IPS-18c (cell line): ENCODE measurements at regions not wholly inside any gene's neighbourhood (a gene's known extent, or its start where the extent isn't known, plus 50 kb on each side); places are given as distances from the start of the nearest gene placed in this dataset.

Experiments used
- H3K4me3 ChIP-seq: 2 replicates; pipeline ENCODE4 v1.7.0; 2013; ENCODE audit warnings: low read depth, mild to moderate bottlenecking, low read length, moderate library complexity; ENCODE audit not compliant: insufficient read depth
- H3K9me3 ChIP-seq: one replicate; pipeline ENCODE4 v1.6.1; 2013; ENCODE audit warnings: mild to moderate bottlenecking, low read length, moderate library complexity; ENCODE audit not compliant: control insufficient read depth, insufficient read depth

- Histone ChIP-seq H3K4me3 (no peak overlapping the region), H3K9me3 (peaks cover 2% of the 10 kb centered on the region)
Observed at GRCh38 chr3:194271460-194272035, 79.6 kb downstream of the CPN2 start.

- no peak overlapping the region for H3K4me3 ChIP-seq
- peaks cover 2% of the 10 kb centered on the region for H3K9me3 ChIP-seq
Observed at GRCh38 chr3:194272221-194272620, 78.9 kb downstream of the CPN2 start.

DNA sequence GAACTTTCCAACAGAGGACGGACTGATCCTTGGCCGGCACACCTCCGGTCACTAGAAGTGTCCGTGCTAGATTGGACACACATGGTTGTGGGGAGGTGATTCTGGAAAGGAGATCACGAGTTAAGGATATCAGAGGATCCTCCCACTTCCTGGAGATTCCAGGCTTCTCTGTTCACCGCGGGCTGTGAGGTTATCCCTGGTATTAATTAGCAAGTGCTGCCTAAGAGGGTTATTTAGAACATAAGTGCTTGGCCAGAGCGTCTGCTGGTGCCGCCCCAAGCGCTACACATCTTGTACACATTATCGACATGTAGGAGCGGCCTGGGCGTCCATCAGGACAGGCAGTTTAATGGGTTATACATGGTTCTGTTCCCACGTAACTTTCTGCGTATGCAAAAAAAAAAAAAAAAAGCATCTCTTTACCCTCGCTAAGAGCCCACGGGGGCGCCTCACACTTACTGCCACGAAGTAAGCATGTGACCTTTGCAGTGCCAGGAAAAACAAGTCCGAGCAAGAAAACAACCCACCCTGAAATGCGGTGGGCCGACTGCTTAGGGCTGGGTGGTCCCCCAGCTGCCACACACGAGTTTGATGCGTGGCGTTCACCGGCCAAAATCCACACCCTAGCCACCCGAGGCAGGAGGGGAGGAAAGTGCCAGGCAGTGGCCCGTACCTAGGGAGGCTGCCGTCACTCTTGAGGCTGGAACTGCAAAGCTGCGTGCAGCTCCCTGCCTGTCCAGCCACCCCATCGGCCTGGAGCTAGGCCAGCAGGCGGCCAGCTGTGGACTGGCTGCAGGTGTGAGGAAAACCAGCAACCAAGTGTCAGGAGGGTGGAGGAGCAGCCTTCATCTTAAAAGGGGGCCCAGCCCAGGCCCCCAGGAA lies 78.0 kb downstream of the CPN2 start:
- H3K4me3 ChIP-seq = no peak overlapping the region
- peaks cover 2% of the 10 kb centered on the region for H3K9me3 ChIP-seq

- Histone ChIP-seq H3K4me3 (no peak overlapping the region), H3K9me3 (peaks cover 2% of the 10 kb centered on the region)
Observed at GRCh38 chr3:194273743-194274310, 77.3 kb downstream of the CPN2 start.

DNA sequence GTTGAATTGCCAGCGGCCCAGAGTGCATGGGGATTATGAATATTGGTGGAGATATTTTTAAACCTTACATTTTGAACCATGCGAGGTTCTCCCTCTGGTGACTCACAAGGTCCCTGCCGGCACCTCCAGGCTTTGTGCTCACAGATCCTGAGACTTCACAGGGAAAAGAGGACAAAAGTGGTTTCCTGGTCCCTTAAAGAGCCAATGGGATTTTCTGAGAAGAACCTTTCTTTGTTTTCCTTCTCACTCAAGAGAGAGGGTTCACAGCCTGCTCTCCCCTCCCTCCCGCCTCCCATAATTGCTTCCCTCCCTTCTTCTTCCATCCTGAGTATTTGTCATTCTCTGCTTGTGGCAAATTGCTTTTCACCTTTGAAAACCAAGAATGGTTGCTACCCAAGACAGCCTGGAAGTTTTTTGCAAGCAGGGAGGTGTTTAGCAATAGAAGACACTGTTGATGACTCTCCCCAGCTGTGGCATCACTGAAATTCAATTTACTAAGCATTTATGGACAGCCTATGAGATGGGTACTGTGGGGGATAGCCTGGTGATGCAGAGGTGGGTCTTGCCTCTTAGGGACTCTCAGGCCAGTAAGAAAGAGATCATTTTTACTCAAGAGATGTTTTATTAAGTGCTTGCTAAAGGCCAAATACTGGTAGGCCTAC lies 76.6 kb downstream of the CPN2 start:
- peaks cover 4% of the 10 kb centered on the region for H3K9me3 ChIP-seq
- no peak overlapping the region for H3K4me3 ChIP-seq

DNA sequence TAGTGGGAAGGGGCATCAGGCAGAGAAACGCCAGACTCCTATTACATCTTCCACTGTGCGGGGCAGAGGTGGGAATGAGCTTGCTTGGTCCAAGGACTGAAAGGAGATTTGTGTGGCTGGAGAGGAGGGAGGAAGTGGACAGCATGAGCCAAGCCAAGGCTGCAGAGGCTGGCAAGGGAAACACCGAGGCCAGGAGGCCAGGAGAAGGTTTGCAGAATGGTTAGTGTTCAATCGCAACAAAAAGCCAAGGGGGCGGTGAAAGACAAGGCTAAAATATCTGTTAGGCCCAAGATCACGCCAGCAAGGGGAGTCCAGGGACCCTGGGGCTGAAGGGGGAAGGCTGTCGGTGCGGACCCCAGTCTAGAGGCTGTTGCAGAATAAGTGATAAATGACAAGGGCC lies 75.8 kb downstream of the CPN2 start:
- H3K4me3 ChIP-seq = no peak overlapping the region

GRCh38 chr3:194275721-194276120 lies 75.4 kb downstream of the CPN2 start:
- no peak overlapping the region for H3K4me3 ChIP-seq
- peaks cover 4% of the 10 kb centered on the region for H3K9me3 ChIP-seq

More for the DNA sequence above, 75.8 kb downstream of the CPN2 start:
- H3K9me3 ChIP-seq = peaks cover 4% of the 10 kb centered on the region

DNA sequence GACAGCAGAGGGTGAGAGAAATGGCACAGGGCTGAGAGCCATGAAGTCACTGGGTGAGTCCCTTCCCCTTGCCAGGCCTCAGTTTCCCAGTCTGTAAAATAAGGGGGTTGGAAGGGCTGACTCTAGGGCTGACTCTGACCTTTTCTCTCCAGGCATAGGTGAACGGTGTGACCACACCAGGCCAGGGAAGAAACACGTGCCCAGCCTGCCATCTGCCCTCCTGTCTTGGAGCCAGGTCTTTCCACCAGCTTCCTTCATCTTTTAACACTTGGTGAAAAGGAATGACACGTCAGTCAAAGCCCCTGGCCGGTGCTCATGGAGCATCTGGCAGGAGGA lies 74.4 kb downstream of the CPN2 start:
- Histone ChIP-seq H3K4me3 (no peak overlapping the region), H3K9me3 (peaks cover 4% of the 10 kb centered on the region)

DNA sequence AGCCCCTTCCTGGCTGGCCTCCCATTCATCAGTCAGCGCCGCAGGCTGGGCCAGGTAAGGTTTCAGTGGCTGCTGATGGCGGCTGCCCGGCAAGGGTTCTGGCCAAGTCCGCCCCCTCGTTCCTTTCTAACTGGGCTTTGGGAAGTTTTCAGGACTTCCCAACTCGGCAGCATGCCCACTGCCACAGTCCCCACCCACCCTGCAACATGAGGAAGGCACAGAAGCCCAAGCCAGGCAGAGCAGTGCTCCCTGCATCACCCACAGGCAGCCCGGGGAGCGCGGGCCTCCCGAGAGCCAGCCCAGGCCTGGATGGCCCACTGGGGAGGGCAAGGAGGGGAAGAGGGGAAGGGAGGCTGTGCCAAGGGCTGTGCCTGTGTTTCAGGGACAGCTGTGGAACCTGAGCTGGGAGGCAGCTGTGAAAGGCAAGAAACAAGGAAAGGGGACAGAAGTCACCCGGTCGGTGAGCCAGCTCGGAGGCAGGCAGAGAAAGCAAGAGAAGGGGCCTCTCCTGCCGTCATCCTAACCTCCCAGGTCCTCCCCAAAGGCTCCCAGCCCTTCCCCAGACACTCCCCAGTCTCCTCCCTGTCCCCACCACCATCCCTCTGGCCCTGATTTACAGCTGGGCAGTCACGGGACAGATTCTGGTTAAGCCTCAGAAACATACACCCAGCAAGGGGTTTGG lies 73.9 kb downstream of the CPN2 start:
- Histone ChIP-seq H3K9me3 (peaks cover 4% of the 10 kb centered on the region), H3K4me3 (no peak overlapping the region)

GRCh38 chr3:194277786-194278130 lies 73.4 kb downstream of the CPN2 start:
- Histone ChIP-seq H3K4me3 (no peak overlapping the region), H3K9me3 (peaks cover 4% of the 10 kb centered on the region)

DNA sequence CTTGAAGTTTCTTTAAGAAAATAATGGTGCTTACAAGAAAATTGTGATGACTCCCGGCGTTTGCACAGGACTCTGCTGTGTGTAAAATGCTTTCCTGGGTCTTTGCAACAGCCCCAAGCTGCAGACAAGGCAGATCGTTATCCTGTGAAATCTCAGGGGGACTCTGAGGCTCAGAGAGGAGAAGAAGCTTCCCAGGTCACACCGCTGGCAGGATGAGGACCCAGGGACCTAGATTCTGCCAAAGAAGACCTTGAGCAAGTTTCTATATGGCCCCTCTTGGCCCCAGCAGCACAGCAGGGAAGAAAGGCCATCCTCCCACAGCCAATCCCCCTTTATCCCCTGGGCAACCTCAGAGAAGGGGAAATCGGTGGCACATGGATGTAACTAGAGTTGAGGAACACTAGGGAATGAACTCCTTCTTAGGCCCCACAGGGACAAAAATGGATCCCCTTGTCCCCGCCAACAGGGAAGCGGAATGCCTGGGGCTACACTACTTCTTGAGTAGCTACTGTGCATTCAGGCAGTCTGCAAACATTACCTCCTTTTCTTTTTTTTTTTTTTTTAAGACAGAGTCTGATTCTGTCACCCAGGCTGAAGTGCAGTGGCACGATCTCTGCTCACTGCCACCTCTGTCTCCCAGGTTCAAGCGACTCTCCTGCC lies 72.8 kb downstream of the CPN2 start:
- H3K9me3 ChIP-seq = peaks cover 4% of the 10 kb centered on the region
- H3K4me3 ChIP-seq = no peak overlapping the region

- Histone ChIP-seq H3K4me3 (no peak overlapping the region), H3K9me3 (peaks cover 4% of the 10 kb centered on the region)
Observed at GRCh38 chr3:194279101-194279500, 72.0 kb downstream of the CPN2 start.

DNA sequence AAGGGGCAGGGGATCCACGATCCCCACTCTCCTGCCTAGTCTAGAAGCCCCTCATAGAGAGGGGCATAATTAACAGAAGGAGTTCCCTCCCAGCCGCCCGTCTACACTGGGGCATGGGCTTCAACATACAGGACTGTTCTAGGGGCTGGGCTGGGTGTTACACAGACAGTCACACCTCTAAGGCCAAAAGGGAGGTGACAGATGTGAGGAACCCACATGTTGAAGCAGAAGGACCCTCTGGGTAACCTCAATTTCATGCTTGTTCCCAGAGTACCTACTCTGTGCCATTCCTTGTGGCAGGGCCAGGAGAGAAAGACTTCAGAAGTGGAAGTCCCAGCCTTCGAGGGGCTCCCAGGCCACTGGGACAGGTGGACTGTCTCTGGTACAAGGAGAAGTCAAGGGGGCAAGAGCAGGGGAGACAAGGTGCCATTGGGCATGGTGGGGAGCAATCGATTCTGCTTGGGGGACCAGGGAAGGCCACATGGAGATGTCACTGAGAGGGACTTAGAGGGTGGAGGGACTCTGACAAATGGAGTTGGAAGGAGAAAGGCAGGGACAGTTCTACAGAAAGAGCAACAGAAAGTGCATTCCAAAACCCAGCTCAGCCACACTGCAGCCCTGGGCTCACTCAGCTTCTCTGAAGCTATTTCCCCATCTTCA lies 71.3 kb downstream of the CPN2 start:
- H3K4me3 ChIP-seq = no peak overlapping the region
- H3K9me3 ChIP-seq = peaks cover 2% of the 10 kb centered on the region

- no peak overlapping the region for H3K4me3 ChIP-seq
- H3K9me3 ChIP-seq = peaks cover 2% of the 10 kb centered on the region
Observed at GRCh38 chr3:194280777-194281176, 70.4 kb downstream of the CPN2 start.

DNA sequence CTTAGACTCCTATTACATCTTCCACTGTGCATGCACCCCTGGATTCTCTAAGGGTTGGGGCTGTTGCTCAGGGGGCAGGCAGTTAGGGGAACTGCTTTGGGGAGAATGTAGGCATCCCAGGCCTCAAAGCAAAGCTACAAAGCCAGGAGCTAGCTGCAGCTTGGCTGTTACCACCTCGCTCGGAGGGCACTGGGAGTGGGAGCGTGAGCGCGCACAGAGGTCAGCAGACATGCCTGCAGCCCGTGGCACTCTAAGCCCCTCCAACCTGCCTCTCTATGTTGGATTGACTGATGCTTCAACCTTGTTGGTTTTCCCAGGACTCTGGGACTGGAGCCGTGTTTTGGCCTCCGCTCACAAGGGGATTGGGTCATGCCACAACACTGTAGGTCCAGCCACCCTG lies 69.8 kb downstream of the CPN2 start:
- Histone ChIP-seq H3K4me3 (no peak overlapping the region), H3K9me3 (peaks cover 2% of the 10 kb centered on the region)

DNA sequence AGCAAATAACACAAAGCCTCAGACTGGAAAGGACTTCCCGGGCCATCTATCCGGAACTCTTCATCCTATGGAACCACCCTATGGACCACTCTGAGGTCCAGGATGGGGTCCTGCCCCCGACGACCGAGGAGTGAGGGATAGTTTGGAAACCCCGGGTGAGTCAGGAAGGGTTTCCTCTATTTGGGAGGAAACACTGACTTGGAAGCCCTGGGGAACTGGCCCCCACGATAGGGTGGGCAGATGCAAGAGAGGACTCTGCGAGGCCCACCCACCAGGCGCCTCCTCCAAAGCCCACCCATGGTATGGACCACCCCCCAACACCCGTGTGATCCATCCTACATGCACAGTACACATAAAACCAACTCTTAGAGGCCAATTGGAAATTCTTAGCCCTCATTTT lies 69.4 kb downstream of the CPN2 start:
- no peak overlapping the region for H3K4me3 ChIP-seq
- H3K9me3 ChIP-seq = peaks cover 2% of the 10 kb centered on the region
